DMS153 treated with DMSO at 0.1 percent for 48 hours (cell line): ENCODE measurements at regions not wholly inside any gene's neighbourhood (a gene's known extent, or its start where the extent isn't known, plus 50 kb on each side); places are given as distances from the start of the nearest gene placed in this dataset.

Source experiments
- DNase-seq: peaks from one replicate; lab custom pipeline; 2025; ENCODE audit not compliant: unreplicated experiment; lab: John Stamatoyannopoulos, UW

- DNase-seq: no peak
These were observed 65.7 kb upstream of the ADCY2 start for GRCh38 chr5:7330256-7330655.

DNA sequence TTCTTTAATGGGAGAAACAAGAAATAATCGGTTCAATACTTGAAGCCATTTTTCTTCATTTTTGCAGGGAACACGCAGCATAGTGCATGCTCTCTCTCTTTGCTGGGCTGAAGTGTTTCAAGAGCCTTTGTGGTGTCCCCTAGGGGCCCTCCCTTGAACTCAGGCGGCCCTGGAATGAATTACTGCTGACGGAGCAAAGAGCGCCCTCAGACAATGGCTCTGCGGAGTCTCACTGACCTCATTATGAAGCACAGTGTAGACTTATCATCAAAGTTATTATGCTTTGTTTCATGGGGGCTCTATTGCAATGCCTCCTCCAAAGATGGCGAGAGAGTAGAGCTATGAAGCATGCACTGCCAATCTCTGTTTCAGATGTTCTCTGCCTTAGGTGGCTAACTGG lies 64.8 kb upstream of the ADCY2 start:
- peak; percentile 9 for DNase-seq
